AG10803 (cell line): ENCODE measurements at regions not wholly inside any gene's neighbourhood (a gene's known extent, or its start where the extent isn't known, plus 50 kb on each side); places are given as distances from the start of the nearest gene placed in this dataset.

Source experiments
- DNase-seq: peaks from one replicate; pipeline ENCODE4 v3.0.0; 2010; ENCODE audit warnings: low read depth
- H3K4me3 ChIP-seq: 2 replicates; pipeline ENCODE4 v1.5.1; 2011; ENCODE audit warnings: mild to moderate bottlenecking, low read length, control low read depth
- CTCF ChIP-seq: conservative IDR thresholded peaks from 2 replicates; pipeline ENCODE4 v1.5.1; 2011; ENCODE audit warnings: mild to moderate bottlenecking, low read length, control low read depth, inconsistent platforms

DNA sequence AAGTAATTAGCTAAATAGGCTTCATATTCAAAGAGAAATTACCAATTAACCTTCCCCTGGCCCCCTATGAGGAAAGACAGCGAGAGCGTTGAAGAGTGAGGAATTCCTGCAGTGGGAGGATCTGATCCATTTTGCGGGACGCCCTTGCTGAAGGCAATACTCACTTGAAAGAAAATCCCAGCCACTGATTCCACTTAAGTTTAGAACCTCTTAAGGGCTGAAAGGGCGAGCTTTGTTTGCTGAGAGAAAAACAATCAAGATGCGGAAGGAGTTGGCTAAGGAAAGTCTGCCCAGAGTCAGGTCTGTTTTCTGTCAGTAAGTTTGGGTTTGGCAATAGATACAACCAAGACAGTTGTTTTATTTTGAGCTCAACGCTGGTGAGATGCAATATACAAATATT, 102.8 kb upstream of the GBE1 start:
- no peak for DNase-seq
- H3K4me3 ChIP-seq = no peak overlapping the region
- no peak for TF ChIP-seq CTCF

DNA sequence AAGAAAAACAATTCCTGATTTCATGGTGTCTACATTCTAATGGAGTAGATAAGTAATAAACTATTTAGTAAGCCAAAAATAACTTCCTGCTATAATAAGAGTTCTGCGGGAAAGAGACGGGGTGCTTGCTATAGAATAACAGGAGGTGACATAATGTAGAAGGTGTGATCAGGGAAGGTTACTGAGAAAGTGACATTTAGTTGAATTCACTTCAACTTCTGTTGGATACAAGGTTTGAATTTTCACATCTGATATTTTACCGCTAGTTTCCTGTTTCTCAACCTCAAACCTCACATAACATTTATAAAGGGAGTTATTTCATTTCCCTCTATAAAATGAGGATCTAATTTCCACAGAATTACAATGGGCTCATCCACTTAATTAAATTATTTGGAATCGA, 102.3 kb upstream of the GBE1 start:
- no peak overlapping the region for H3K4me3 ChIP-seq
- no peak for TF ChIP-seq CTCF
- DNase-seq = no peak

- TF ChIP-seq CTCF = no peak
- H3K4me3 ChIP-seq = no peak overlapping the region
- DNase-seq = no peak
Measured at GRCh38 chr3:81861593-81861992, 100.1 kb upstream of the GBE1 start.

DNA sequence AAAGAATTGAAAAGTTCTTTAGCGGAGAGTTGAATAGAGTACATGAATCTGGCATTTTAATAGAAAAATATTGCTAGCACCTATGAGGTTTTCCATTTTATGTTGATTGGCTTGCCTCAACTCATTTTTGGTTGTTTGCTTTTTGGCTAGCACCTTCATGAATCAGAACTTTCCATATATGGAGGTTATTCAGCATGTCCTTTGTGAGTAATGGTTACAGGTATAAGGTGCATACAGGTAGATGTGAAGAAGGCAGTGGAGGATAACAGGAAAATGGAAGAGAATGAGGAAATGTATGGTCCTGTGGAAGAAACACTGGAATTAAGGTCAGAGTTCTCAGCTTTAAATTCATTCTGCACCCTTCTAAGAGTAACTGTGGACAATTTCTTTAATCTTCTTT, 98.1 kb upstream of the GBE1 start:
- DNase-seq = no peak
- H3K4me3 ChIP-seq = no peak overlapping the region
- no peak for TF ChIP-seq CTCF

GRCh38 chr3:81853431-81853830, 92.0 kb upstream of the GBE1 start:
- H3K4me3 ChIP-seq = no peak overlapping the region
- DNase-seq = no peak
- no peak for TF ChIP-seq CTCF

- DNase-seq = no peak
- TF ChIP-seq CTCF = no peak
- no peak overlapping the region for H3K4me3 ChIP-seq
Measured at GRCh38 chr3:81851176-81851575, 89.7 kb upstream of the GBE1 start.

GRCh38 chr3:81846988-81847387, 85.5 kb upstream of the GBE1 start:
- no peak for TF ChIP-seq CTCF
- no peak for DNase-seq
- H3K4me3 ChIP-seq = no peak overlapping the region
